Cardiac muscle cell (in vitro differentiated cells and primary cell): ENCODE measurements at regions not wholly inside any gene's neighbourhood (a gene's known extent, or its start where the extent isn't known, plus 50 kb on each side); places are given as distances from the start of the nearest gene placed in this dataset.

Experiments used
- DNase-seq, 2 donors: peaks; one replicate each; pipeline versions ENCODE4 v3.0.0 to v3.0.0-alpha.2; 2010 to 2017; ENCODE audit warnings: low read depth in 1 of 2, low spot score in 1 of 2
- H3K27ac ChIP-seq: fragments of 200-600 bp; sonication (generic); 2 replicates; pipeline ENCODE4 v1.5.1; 2016
- H3K27me3 ChIP-seq: fragments of 200-600 bp; sonication (generic); 2 replicates; pipeline ENCODE4 v1.6.0; 2016; ENCODE audit warnings: control low read depth
- H3K36me3 ChIP-seq: fragments of 200-600 bp; sonication (generic); 2 replicates; pipeline ENCODE4 v1.5.1; 2016; ENCODE audit warnings: control low read depth
- H3K4me1 ChIP-seq: fragments of 200-600 bp; sonication (generic); 2 replicates; pipeline ENCODE4 v1.8.1; 2017; ENCODE audit warnings: low read depth, mild to moderate bottlenecking, mixed run types
- H3K4me3 ChIP-seq: fragments of 200-600 bp; sonication (generic); 2 replicates; pipeline ENCODE4 v1.5.1; 2016; ENCODE audit warnings: mild to moderate bottlenecking
- H3K9me3 ChIP-seq: fragments of 200-600 bp; sonication (generic); 2 replicates; pipeline ENCODE4 v1.5.1; 2017; ENCODE audit warnings: low read depth, mild to moderate bottlenecking, control low read depth
- TF ChIP-seq, protein P1 (sequence below): IDR thresholded peaks from 2 replicates; pipeline ENCODE4 v1.5.1; 2012; ENCODE audit warnings: low read depth, mild to moderate bottlenecking, low read length

GRCh38 chr12:67727702-67728666 lies 79.4 kb downstream of the DYRK2 start:
- TF ChIP-seq, protein P1, sequence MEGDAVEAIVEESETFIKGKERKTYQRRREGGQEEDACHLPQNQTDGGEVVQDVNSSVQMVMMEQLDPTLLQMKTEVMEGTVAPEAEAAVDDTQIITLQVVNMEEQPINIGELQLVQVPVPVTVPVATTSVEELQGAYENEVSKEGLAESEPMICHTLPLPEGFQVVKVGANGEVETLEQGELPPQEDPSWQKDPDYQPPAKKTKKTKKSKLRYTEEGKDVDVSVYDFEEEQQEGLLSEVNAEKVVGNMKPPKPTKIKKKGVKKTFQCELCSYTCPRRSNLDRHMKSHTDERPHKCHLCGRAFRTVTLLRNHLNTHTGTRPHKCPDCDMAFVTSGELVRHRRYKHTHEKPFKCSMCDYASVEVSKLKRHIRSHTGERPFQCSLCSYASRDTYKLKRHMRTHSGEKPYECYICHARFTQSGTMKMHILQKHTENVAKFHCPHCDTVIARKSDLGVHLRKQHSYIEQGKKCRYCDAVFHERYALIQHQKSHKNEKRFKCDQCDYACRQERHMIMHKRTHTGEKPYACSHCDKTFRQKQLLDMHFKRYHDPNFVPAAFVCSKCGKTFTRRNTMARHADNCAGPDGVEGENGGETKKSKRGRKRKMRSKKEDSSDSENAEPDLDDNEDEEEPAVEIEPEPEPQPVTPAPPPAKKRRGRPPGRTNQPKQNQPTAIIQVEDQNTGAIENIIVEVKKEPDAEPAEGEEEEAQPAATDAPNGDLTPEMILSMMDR = no peak
- H3K9me3 ChIP-seq = no peaks in the 10 kb centered on the region
- no peaks in the 10 kb centered on the region for H3K27me3 ChIP-seq
- no peak for DNase-seq
- no peak overlapping the region for H3K4me3 ChIP-seq
- H3K4me1 ChIP-seq = no peaks in the 10 kb centered on the region
- H3K27ac ChIP-seq = no peak overlapping the region
- H3K36me3 ChIP-seq = no peaks in the 10 kb centered on the region

- Histone ChIP-seq H3K4me3 (no peak overlapping the region), H3K36me3 (no peaks in the 10 kb centered on the region), H3K27me3 (no peaks in the 10 kb centered on the region), H3K4me1 (no peaks in the 10 kb centered on the region), H3K27ac (no peak overlapping the region), H3K9me3 (no peaks in the 10 kb centered on the region)
- DNase-seq = no peak
- TF ChIP-seq, protein P1 = no peak
Measured at GRCh38 chr12:67732857-67733256, 84.3 kb downstream of the DYRK2 start.

GRCh38 chr12:67735868-67736267 lies 87.3 kb downstream of the DYRK2 start:
- no peak for DNase-seq
- TF ChIP-seq, protein P1 = no peak
- H3K9me3 ChIP-seq = no peaks in the 10 kb centered on the region
- H3K27ac ChIP-seq = no peak overlapping the region
- H3K4me3 ChIP-seq = no peak overlapping the region
- no peaks in the 10 kb centered on the region for H3K36me3 ChIP-seq
- no peaks in the 10 kb centered on the region for H3K4me1 ChIP-seq
- no peaks in the 10 kb centered on the region for H3K27me3 ChIP-seq

DNA sequence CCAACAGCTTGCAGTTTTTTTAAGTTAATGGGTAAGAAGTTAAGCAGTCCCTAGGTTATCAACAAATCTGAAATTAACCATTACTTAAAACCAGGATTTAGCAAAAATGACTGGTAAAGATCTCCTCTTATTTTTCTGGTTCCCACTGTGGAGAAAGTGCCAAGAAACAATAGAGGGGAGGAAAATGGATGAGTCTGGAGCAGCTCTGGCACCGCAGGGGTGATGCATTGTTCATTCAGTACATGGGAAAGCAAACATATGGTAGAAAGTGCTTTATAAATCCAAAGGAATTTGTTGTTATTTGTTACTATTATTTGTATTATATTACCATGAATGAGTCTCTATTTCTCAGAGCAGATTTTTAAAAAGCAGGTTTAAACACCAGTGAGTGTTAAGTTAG lies 92.2 kb downstream of the DYRK2 start:
- TF ChIP-seq, protein P1 = no peak
- no peak overlapping the region for H3K27ac ChIP-seq
- no peaks in the 10 kb centered on the region for H3K27me3 ChIP-seq
- H3K36me3 ChIP-seq = no peaks in the 10 kb centered on the region
- no peak overlapping the region for H3K4me3 ChIP-seq
- H3K9me3 ChIP-seq = no peaks in the 10 kb centered on the region
- no peaks in the 10 kb centered on the region for H3K4me1 ChIP-seq
- DNase-seq = no peak

GRCh38 chr12:67741270-67741669 lies 92.7 kb downstream of the DYRK2 start:
- DNase-seq = no peak
- Histone ChIP-seq H3K4me1 (no peaks in the 10 kb centered on the region), H3K27me3 (no peaks in the 10 kb centered on the region), H3K9me3 (no peaks in the 10 kb centered on the region), H3K4me3 (no peak overlapping the region), H3K36me3 (no peaks in the 10 kb centered on the region), H3K27ac (no peak overlapping the region)
- TF ChIP-seq, protein P1 = no peak
